K562 (cell line): ENCODE measurements at regions not wholly inside any gene's neighbourhood (a gene's known extent, or its start where the extent isn't known, plus 50 kb on each side); places are given as distances from the start of the nearest gene placed in this dataset.

Source experiments
- ATAC-seq: fragments of 200-7000 bp; cut with Tn5 transposase; 3 replicates; pipeline ENCODE4 v1.9.1; 2020; ENCODE audit warnings: moderate library complexity
- BruUV-seq: library from RNA; stranded (reverse); fragments of 400-500 nt; replicated peaks from 2 replicates; lab custom pipeline; 2021; lab: Mats Ljungman, UMichigan
- CTCF ChIA-PET: fragments of 300-600 bp; formaldehyde crosslinking; extraction: SDS; loops from one replicate; lab custom pipeline; 2021; ENCODE audit warnings: low intra/inter-chr PET ratio; lab: Yijun Ruan, JAX
- POLR2A ChIA-PET: fragments of 300-600, 350-650 bp; sonication (Branson Sonifier 250); formaldehyde crosslinking; extraction: SDS; loops from one replicate; lab custom pipeline; 2021; ENCODE audit warnings: antibody characterized with exemption, inconsistent platforms; lab: Yijun Ruan, JAX
- DNase-seq, 4 experiments: peaks; one replicate each; pipeline versions ENCODE4 v3.0.0 to v3.0.0-alpha.2; 2011 to 2018; ENCODE audit warnings: low spot score in 3 of 4, mixed read lengths in 3 of 4; ENCODE audit errors: extremely low read depth in 1 of 4
- FAIRE-seq: peaks from 2 replicates; lab custom pipeline; 2011; peaks lifted over from hg19 to GRCh38; lab: Jason Lieb, UNC
- H2AFZ ChIP-seq: 2 replicates; pipeline ENCODE4 v1.6.0; 2011; ENCODE audit warnings: low read depth, low read length, control low read depth, inconsistent platforms
- H3K27ac ChIP-seq: fragments of 200-600 bp; 3 replicates; pipeline ENCODE4 v1.8.0; 2011; ENCODE audit warnings: low read depth, mild to moderate bottlenecking, control low read depth, inconsistent platforms, low read length, moderate library complexity, mixed read lengths; ENCODE audit errors: extremely low read depth
- H3K27me3 ChIP-seq, 2 experiments: fragments of 300-600 bp in 1 of 2; 2 replicates in 1 of 2; 3 replicates in 1 of 2; pipeline versions ENCODE4 v1.6.0 to v1.8.0; 2011; ENCODE audit warnings: inconsistent platforms in 2 of 2, low read length in 2 of 2, mild to moderate bottlenecking in 1 of 2, mixed read lengths in 1 of 2, moderate library complexity in 1 of 2; ENCODE audit not compliant: control insufficient read depth in 2 of 2, insufficient read depth in 2 of 2
- H3K36me3 ChIP-seq: fragments of 300-600 bp; 3 replicates; pipeline ENCODE4 v1.8.0; 2011; ENCODE audit warnings: mild to moderate bottlenecking, low read length, inconsistent platforms; ENCODE audit not compliant: control insufficient read depth, insufficient read depth
- H3K4me1 ChIP-seq, 2 experiments: fragments of 200-600 bp in 1 of 2; replicated peaks in 1 of 2; 2 replicates in 1 of 2; 3 replicates in 1 of 2; pipeline versions ENCODE4 v1.5.1 to v1.8.0; 2011; ENCODE audit warnings: inconsistent platforms in 2 of 2, low read length in 2 of 2, mild to moderate bottlenecking in 1 of 2, mixed read lengths in 1 of 2, moderate library complexity in 1 of 2; ENCODE audit not compliant: control insufficient read depth in 2 of 2, insufficient read depth in 2 of 2
- H3K4me2 ChIP-seq: 2 replicates; pipeline ENCODE4 v1.6.1; 2011; ENCODE audit warnings: low read length, control low read depth, inconsistent platforms, mixed read lengths; ENCODE audit not compliant: insufficient read depth
- H3K4me3 ChIP-seq: fragments of 200-600 bp; sonication (generic), shearing (Covaris generic); 2 replicates; pipeline ENCODE4 v1.5.1; 2016; ENCODE audit warnings: control low read depth, inconsistent platforms
- H3K79me2 ChIP-seq: fragments of 200-600 bp; 3 replicates; pipeline ENCODE4 v1.8.0; 2011; ENCODE audit warnings: low read length, inconsistent platforms; ENCODE audit not compliant: control insufficient read depth, insufficient read depth
- H3K9ac ChIP-seq, 2 experiments: 2 replicates each; pipeline versions ENCODE4 v1.6.0 to v1.6.1; 2011; ENCODE audit warnings: low read depth in 2 of 2, low read length in 2 of 2, control low read depth in 1 of 2, inconsistent platforms in 1 of 2, mild to moderate bottlenecking in 1 of 2, mixed read lengths in 1 of 2; ENCODE audit not compliant: insufficient read depth in 1 of 2
- H3K9me1 ChIP-seq: one replicate; pipeline ENCODE4 v1.6.0; 2011; ENCODE audit warnings: inconsistent platforms, mild to moderate bottlenecking, low read length, moderate library complexity; ENCODE audit not compliant: control insufficient read depth, insufficient read depth
- H3K9me3 ChIP-seq: replicated peaks from 2 replicates; pipeline ENCODE4 v1.5.1; 2011; ENCODE audit warnings: low read depth, low read length, inconsistent platforms; ENCODE audit not compliant: control insufficient read depth, insufficient read depth
- H4K20me1 ChIP-seq: replicated peaks from 2 replicates; pipeline ENCODE4 v1.6.1; 2011; ENCODE audit warnings: low read length, inconsistent platforms, mixed read lengths; ENCODE audit not compliant: control insufficient read depth, insufficient read depth
- BRF2 ChIP-seq: IDR thresholded peaks from 3 replicates; pipeline ENCODE4 v1.6.1; 2011; ENCODE audit warnings: borderline replicate concordance, mild to moderate bottlenecking; ENCODE audit not compliant: insufficient read length, insufficient read depth
- CGGBP1 ChIP-seq: fragments of 250-450 bp; sonication (Bioruptor Pico); IDR thresholded peaks from 2 replicates; pipeline ENCODE4 v1.9.0; 2021; ENCODE audit warnings: mild to moderate bottlenecking
- GMEB1 ChIP-seq: fragments of 250-450 bp; sonication (Bioruptor Pico); IDR thresholded peaks from 2 replicates; pipeline ENCODE4 v1.4.0; 2020; ENCODE audit warnings: mild to moderate bottlenecking
- HIVEP1 ChIP-seq: fragments of 250-450 bp; sonication (Bioruptor Pico); IDR thresholded peaks from 2 replicates; pipeline ENCODE4 v1.4.0; 2020; ENCODE audit warnings: mild to moderate bottlenecking
- JUN ChIP-seq, 2 experiments: sonication (generic) in 1 of 2; formaldehyde crosslinking in 1 of 2; IDR thresholded peaks; 2 replicates each; pipeline versions ENCODE4 v1.6.1 to v1.8.0; 2012 to 2022; ENCODE audit warnings: borderline replicate concordance in 2 of 2, mild to moderate bottlenecking in 2 of 2, improper control_type of control experiment in 1 of 2, low read depth in 1 of 2, low read length in 1 of 2, missing genetic modification reagents in 1 of 2
- PRMT5 ChIP-seq: sonication (generic); formaldehyde crosslinking; IDR thresholded peaks from 2 replicates; pipeline ENCODE4 v1.5.0; 2020; ENCODE audit warnings: missing genetic modification reagents
- RB1 ChIP-seq: fragments of 450-650 bp; IDR thresholded peaks from 2 replicates; pipeline ENCODE4 v1.6.1; 2017; ENCODE audit warnings: low read depth, mild to moderate bottlenecking
- RFX5 ChIP-seq: IDR thresholded peaks from 2 replicates; pipeline ENCODE4 v1.6.1; 2011; ENCODE audit warnings: low read depth, mild to moderate bottlenecking, improper control_type of control experiment, low read length
- SUPT5H ChIP-seq: fragments of 450-650 bp; IDR thresholded peaks from 2 replicates; pipeline ENCODE4 v1.6.1; 2016
- ZC3H11A ChIP-seq: IDR thresholded peaks from 2 replicates; pipeline ENCODE4 v1.6.1; 2012; ENCODE audit warnings: low read depth, low read length, improper control_type of control experiment
- WGBS: fragments of 100-300 bp; shearing (Covaris generic); methylation state at CpG from one replicate; pipeline ENCODE4 v1.1.6; 2016; ENCODE audit warnings: low coverage, mixed read lengths; ENCODE audit not compliant: insufficient coverage; ENCODE audit errors: missing lambda C conversion rate; 5-methylcytosine and 5-hydroxymethylcytosine counted together
- in situ Hi-C: fragments of 300-500 bp; cut with MboI; formaldehyde crosslinking; loops from 4 replicates; pipeline ENCODE4 v1.15.0; 2018; ENCODE audit warnings: inconsistent platforms, mixed read lengths
- intact Hi-C: fragments of 100-400 bp; cut with micrococcal nuclease; formaldehyde crosslinking; loops from 2 replicates; pipeline ENCODE4 v1.14.2; 2022

- intact Hi-C loops, result no loop called here
- H3K4me3 ChIP-seq, result no peak overlapping the region
- no peak overlapping the region for H3K9ac ChIP-seq
- H3K36me3 ChIP-seq, result no peaks in the 10 kb centered on the region
- no peak for DNase-seq
- POLR2A ChIA-PET, result no interaction called here
- no peaks in the 10 kb centered on the region for H3K27me3 ChIP-seq
- H4K20me1 ChIP-seq, result no peaks in the 10 kb centered on the region
- no peaks in the 10 kb centered on the region for H3K9me3 ChIP-seq
- H3K4me2 ChIP-seq, result no peak overlapping the region
- TF ChIP-seq CGGBP1 (CRISPR knock-in tag) (no peak), PRMT5 (CRISPR knock-in tag) (no peak), RFX5 (no peak), GMEB1 (CRISPR knock-in tag) (no peak), SUPT5H (no peak), JUN (IDR thresholded peaks at IDR 0.05; ENCODE audit: borderline replicate concordance, low read depth, low read length) (no peak), JUN (CRISPR knock-in tag; IDR thresholded peaks at IDR 0.05; ENCODE audit: borderline replicate concordance) (no peak), RB1 (no peak), ZC3H11A (no peak), HIVEP1 (CRISPR knock-in tag) (no peak), BRF2 (no peak)
- TF ChIP-seq, all 486 proteins: peak for 0
- BruUV-seq, result no TSS peak
- FAIRE-seq (no peak), ATAC-seq (no peak)
- H3K79me2 ChIP-seq, result no peaks in the 10 kb centered on the region
- in situ Hi-C loops, result no loop called here
- no peak overlapping the region for H3K27ac ChIP-seq
- no peak overlapping the region for H2AFZ ChIP-seq
- CTCF ChIA-PET, result no interaction called here
- H3K9me1 ChIP-seq, result no peaks in the 10 kb centered on the region
- 0% methylated on average over 2 of the region's 3 CpGs for WGBS
- no peaks in the 10 kb centered on the region for H3K4me1 ChIP-seq
Measured at GRCh38 chr6:132131351-132131750, 180.2 kb upstream of the CCN2 start.
